OCI-LY1 (cell line): ENCODE measurements at regions not wholly inside any gene's neighbourhood (a gene's known extent, or its start where the extent isn't known, plus 50 kb on each side); places are given as distances from the start of the nearest gene placed in this dataset.

Source experiments
- CTCF ChIP-seq: fragments of 200-600 bp; sonication (generic), shearing (Covaris generic); IDR thresholded peaks from 2 replicates; pipeline ENCODE4 v1.5.1; 2017; ENCODE audit warnings: mild to moderate bottlenecking, antibody characterized with exemption, low read length, moderate library complexity, mixed read lengths
- EZH2 ChIP-seq: fragments of 200-600 bp; sonication (generic), shearing (Covaris generic); IDR thresholded peaks from 2 replicates; pipeline ENCODE4 v1.8.0; 2017; ENCODE audit warnings: borderline replicate concordance, mixed run types, mild to moderate bottlenecking, antibody characterized with exemption, low read length, moderate library complexity, mixed read lengths

DNA sequence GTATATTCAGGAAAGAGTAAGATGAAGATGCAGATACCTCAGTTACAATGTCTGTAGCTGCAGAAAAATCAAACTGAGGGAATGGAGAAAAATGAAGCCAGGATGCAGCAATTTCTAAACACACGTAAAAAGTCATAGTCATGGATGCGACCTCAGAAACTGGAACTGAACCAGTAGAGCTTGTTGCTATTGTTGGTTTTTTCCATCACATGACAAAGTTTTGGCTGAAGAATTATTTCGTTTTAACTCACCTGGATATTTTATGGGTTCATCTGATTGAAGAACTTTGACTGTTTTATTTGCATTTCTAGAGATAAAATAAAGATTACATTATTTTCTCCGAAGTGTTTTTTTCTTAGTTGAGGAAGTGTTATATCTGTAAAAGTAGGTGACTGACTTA lies 591.2 kb downstream of the ZBBX start:
- TF ChIP-seq CTCF, result no peak
- no peak for TF ChIP-seq EZH2
